Breast epithelium (tissue), 3 donors: ENCODE measurements at regions not wholly inside any gene's neighbourhood (a gene's known extent, or its start where the extent isn't known, plus 50 kb on each side); places are given as distances from the start of the nearest gene placed in this dataset.

Experiments used
- POLR2A ChIP-seq: fragments of 450-650 bp; IDR thresholded peaks from one replicate; pipeline ENCODE4 v1.6.1; 2016; ENCODE audit warnings: antibody characterized with exemption, mild to moderate bottlenecking, moderate library complexity
- POLR2AphosphoS5 ChIP-seq, 3 donors: sonication (generic); formaldehyde crosslinking; IDR thresholded peaks; one replicate each; pipeline ENCODE4 v1.6.1; 2017; ENCODE audit warnings: antibody characterized with exemption in 3 of 3
- TF ChIP-seq, protein P1 (sequence below), 3 donors: fragments of 450-650 bp; IDR thresholded peaks; one replicate each; pipeline ENCODE4 v1.5.1; 2016 to 2017; ENCODE audit warnings: antibody characterized with exemption in 3 of 3, mild to moderate bottlenecking in 3 of 3, moderate library complexity in 3 of 3

DNA sequence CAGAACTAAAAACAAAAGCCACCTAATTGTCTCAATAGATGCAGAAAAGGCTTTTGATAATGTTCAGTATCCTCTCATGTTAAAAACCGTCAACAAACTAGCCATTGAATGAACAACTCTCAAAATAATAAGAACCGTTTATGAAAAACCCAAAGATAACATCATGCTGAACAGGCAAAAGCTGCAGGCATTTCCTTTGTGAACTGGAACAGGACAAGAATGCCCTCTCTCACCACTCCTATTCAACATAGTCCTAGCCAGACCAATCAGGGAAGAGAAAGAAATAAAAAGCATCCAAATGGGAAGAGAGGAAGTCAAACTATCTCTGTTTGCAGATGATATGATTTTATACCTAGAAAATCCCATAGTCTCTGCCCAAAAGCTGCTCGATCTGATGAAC, 179.6 kb upstream of the EDNRB start:
- TF ChIP-seq, protein P1, sequence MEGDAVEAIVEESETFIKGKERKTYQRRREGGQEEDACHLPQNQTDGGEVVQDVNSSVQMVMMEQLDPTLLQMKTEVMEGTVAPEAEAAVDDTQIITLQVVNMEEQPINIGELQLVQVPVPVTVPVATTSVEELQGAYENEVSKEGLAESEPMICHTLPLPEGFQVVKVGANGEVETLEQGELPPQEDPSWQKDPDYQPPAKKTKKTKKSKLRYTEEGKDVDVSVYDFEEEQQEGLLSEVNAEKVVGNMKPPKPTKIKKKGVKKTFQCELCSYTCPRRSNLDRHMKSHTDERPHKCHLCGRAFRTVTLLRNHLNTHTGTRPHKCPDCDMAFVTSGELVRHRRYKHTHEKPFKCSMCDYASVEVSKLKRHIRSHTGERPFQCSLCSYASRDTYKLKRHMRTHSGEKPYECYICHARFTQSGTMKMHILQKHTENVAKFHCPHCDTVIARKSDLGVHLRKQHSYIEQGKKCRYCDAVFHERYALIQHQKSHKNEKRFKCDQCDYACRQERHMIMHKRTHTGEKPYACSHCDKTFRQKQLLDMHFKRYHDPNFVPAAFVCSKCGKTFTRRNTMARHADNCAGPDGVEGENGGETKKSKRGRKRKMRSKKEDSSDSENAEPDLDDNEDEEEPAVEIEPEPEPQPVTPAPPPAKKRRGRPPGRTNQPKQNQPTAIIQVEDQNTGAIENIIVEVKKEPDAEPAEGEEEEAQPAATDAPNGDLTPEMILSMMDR (IDR thresholded peaks at IDR 0.05) = no peak
- TF ChIP-seq POLR2A = no peak
- no peak for TF ChIP-seq POLR2AphosphoS5 (IDR thresholded peaks at IDR 0.05)
